Fibroblast of lung (primary cell): ENCODE measurements at regions not wholly inside any gene's neighbourhood (a gene's known extent, or its start where the extent isn't known, plus 50 kb on each side); places are given as distances from the start of the nearest gene placed in this dataset.

Source experiments
- CTCF ChIP-seq, 2 donors: IDR thresholded peaks in 1 of 2; conservative IDR thresholded peaks in 1 of 2; 1 replicate in 1 of 2; 2 replicates in 1 of 2; pipeline ENCODE4 v1.5.1; 2011 to 2012; ENCODE audit warnings: low read length in 2 of 2, control low read depth in 1 of 2, inconsistent platforms in 1 of 2, low read depth in 1 of 2, mild to moderate bottlenecking in 1 of 2
- EZH2 ChIP-seq: IDR thresholded peaks from 2 replicates; pipeline ENCODE4 v1.5.1; 2012; ENCODE audit warnings: low read length, control low read depth, mild to moderate bottlenecking; ENCODE audit errors: missing control alignments

DNA sequence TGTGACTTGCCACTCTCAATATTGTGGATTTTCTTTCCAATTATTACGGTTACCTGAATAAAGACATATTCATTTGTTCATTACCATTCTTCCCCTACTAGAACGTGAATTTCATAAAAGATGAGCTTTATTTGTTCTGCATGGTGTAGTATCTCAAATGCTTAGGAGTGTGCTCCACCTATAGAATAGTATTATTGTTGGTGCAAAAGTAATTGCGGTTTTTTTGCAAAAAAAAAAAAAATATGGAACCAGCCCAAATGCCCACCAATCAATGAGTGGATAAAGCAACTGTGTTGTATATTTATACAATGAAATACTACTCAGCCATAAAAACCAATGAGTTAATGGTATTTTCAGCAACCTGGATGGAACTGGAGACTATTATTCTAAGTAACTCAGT, 525.5 kb upstream of the PRKX start:
- no peak for TF ChIP-seq CTCF (conservative IDR thresholded peaks at IDR 0.05 in 1 of 2, IDR thresholded peaks at IDR 0.05 in 1 of 2; ENCODE audit: low read depth in 1 of 2, low read length in 2 of 2)
- no peak for TF ChIP-seq EZH2
